ENCODE measurements at regions not wholly inside any gene's neighbourhood (a gene's known extent, or its start where the extent isn't known, plus 50 kb on each side); places are given as distances from the start of the nearest gene placed in this dataset.

DNA sequence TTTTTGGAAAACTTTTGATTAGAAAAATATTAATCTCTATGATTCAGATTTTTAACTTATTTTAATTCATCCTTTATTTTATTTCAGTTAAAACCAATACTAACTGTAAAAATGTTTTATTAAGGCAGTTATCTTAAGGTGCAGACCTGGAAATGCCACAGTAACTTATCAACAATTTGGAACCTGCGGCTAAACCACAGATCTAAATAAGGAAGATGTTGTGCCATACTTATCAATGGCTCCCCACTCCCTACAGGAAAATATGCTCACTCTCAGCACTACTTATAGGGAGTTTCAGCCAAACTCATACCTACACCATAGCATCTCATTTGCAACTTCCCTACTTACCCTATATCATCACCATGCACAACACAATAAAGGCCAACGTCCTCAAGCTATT lies 226.9 kb upstream of the KYNU start:
- no peak for TF ChIP-seq POLR2A (IDR thresholded peaks at IDR 0.05; ENCODE audit: low read length)
- TF ChIP-seq GATA1 (IDR thresholded peaks at IDR 0.05; ENCODE audit: low read depth, low read length): no peak
